ENCODE measurements at regions not wholly inside any gene's neighbourhood (a gene's known extent, or its start where the extent isn't known, plus 50 kb on each side); places are given as distances from the start of the nearest gene placed in this dataset.

DNA sequence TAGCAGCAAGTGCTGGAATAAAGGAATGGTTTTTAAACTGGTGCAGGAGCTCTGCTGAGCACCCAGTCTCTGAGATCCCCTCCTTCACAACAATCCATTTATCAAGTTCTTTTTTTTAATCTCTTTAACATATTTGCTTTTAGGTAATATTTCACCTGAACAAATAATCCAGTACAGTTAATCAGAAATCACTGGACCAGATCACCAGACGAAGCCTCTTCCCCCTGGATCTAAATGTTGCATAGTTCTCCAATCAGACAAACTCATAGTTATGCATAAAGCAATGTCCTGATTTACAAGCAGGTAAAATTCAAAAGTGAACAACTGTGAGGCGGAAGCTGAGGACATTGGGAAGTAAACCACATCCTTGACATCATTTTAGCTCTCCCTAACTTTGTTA, 657.7 kb upstream of the RORB start:
- no peaks in the 10 kb centered on the region for H3K9me3 ChIP-seq (ENCODE audit: insufficient read depth, low read length, severe bottlenecking)
- H3K4me3 ChIP-seq (ENCODE audit: low read depth in 1 of 2, low read length in 2 of 2) = no peak overlapping the region
- H2AFZ ChIP-seq (ENCODE audit: low read depth, low read length) = no peak overlapping the region
- H3K9ac ChIP-seq (ENCODE audit: low read depth, low read length) = no peak overlapping the region
- no peaks in the 10 kb centered on the region for H3K36me3 ChIP-seq (ENCODE audit: insufficient read depth, low read length)
- H3K79me2 ChIP-seq (ENCODE audit: insufficient read depth, low read length) = no peaks in the 10 kb centered on the region
- TF ChIP-seq EZH2 (IDR thresholded peaks at IDR 0.05; ENCODE audit: borderline replicate concordance, low read depth, low read length, severe bottlenecking) (no peak), CTCF (IDR thresholded peaks at IDR 0.05; ENCODE audit: borderline replicate concordance, extremely low read depth, low read length, poor library complexity, severe bottlenecking) (no peak)
- H3K4me1 ChIP-seq (ENCODE audit: insufficient read depth, low read length) = no peaks in the 10 kb centered on the region
- ATAC-seq (ENCODE audit: insufficient read depth, low read depth) = no peak
- no peak overlapping the region for H3K27ac ChIP-seq (ENCODE audit: low read length)
- H3K27me3 ChIP-seq (ENCODE audit: insufficient read depth, low read length, poor library complexity) = no peaks in the 10 kb centered on the region
- no peaks in the 10 kb centered on the region for H4K20me1 ChIP-seq (ENCODE audit: insufficient read depth, low read length)
- no peak for DNase-seq
- H3K4me2 ChIP-seq (ENCODE audit: insufficient read depth, low read length) = no peak overlapping the region

- Histone ChIP-seq H3K4me2 (ENCODE audit: insufficient read depth, low read length) (no peak overlapping the region), H4K20me1 (ENCODE audit: insufficient read depth, low read length) (no peaks in the 10 kb centered on the region), H3K4me3 (ENCODE audit: low read depth in 1 of 2, low read length in 2 of 2) (no peak overlapping the region), H2AFZ (ENCODE audit: low read depth, low read length) (no peak overlapping the region), H3K36me3 (ENCODE audit: insufficient read depth, low read length) (no peaks in the 10 kb centered on the region), H3K9ac (ENCODE audit: low read depth, low read length) (no peak overlapping the region), H3K4me1 (ENCODE audit: insufficient read depth, low read length) (no peaks in the 10 kb centered on the region), H3K79me2 (ENCODE audit: insufficient read depth, low read length) (no peaks in the 10 kb centered on the region), H3K27ac (ENCODE audit: low read length) (no peak overlapping the region), H3K9me3 (ENCODE audit: insufficient read depth, low read length, severe bottlenecking) (no peaks in the 10 kb centered on the region), H3K27me3 (ENCODE audit: insufficient read depth, low read length, poor library complexity) (no peaks in the 10 kb centered on the region)
- DNase-seq (no peak), ATAC-seq (ENCODE audit: insufficient read depth, low read depth) (no peak)
- TF ChIP-seq CTCF (IDR thresholded peaks at IDR 0.05; ENCODE audit: borderline replicate concordance, extremely low read depth, low read length, poor library complexity, severe bottlenecking) (no peak), EZH2 (IDR thresholded peaks at IDR 0.05; ENCODE audit: borderline replicate concordance, low read depth, low read length, severe bottlenecking) (no peak)
Observed at GRCh38 chr9:73841018-73841417, 656.1 kb upstream of the RORB start.

- no peaks in the 10 kb centered on the region for H3K9me3 ChIP-seq (ENCODE audit: insufficient read depth, low read length, severe bottlenecking)
- H3K4me2 ChIP-seq (ENCODE audit: insufficient read depth, low read length) = no peak overlapping the region
- H3K9ac ChIP-seq (ENCODE audit: low read depth, low read length) = no peak overlapping the region
- H3K36me3 ChIP-seq (ENCODE audit: insufficient read depth, low read length) = no peaks in the 10 kb centered on the region
- H4K20me1 ChIP-seq (ENCODE audit: insufficient read depth, low read length) = no peaks in the 10 kb centered on the region
- no peak overlapping the region for H3K27ac ChIP-seq (ENCODE audit: low read length)
- no peak for ATAC-seq (ENCODE audit: insufficient read depth, low read depth)
- TF ChIP-seq EZH2 (IDR thresholded peaks at IDR 0.05; ENCODE audit: borderline replicate concordance, low read depth, low read length, severe bottlenecking) (no peak), CTCF (IDR thresholded peaks at IDR 0.05; ENCODE audit: borderline replicate concordance, extremely low read depth, low read length, poor library complexity, severe bottlenecking) (no peak)
- no peaks in the 10 kb centered on the region for H3K4me1 ChIP-seq (ENCODE audit: insufficient read depth, low read length)
- H2AFZ ChIP-seq (ENCODE audit: low read depth, low read length) = no peak overlapping the region
- H3K4me3 ChIP-seq (ENCODE audit: low read depth in 1 of 2, low read length in 2 of 2) = no peak overlapping the region
- H3K79me2 ChIP-seq (ENCODE audit: insufficient read depth, low read length) = no peaks in the 10 kb centered on the region
- DNase-seq = no peak
- no peaks in the 10 kb centered on the region for H3K27me3 ChIP-seq (ENCODE audit: insufficient read depth, low read length, poor library complexity)
Observed at GRCh38 chr9:73844135-73844534, 653.0 kb upstream of the RORB start.

GRCh38 chr9:73845539-73845938, 651.6 kb upstream of the RORB start:
- no peak for DNase-seq
- Histone ChIP-seq H4K20me1 (ENCODE audit: insufficient read depth, low read length) (no peaks in the 10 kb centered on the region), H3K9ac (ENCODE audit: low read depth, low read length) (no peak overlapping the region), H3K27ac (ENCODE audit: low read length) (no peak overlapping the region), H3K36me3 (ENCODE audit: insufficient read depth, low read length) (no peaks in the 10 kb centered on the region), H3K4me3 (ENCODE audit: low read depth in 1 of 2, low read length in 2 of 2) (no peak overlapping the region), H2AFZ (ENCODE audit: low read depth, low read length) (no peak overlapping the region), H3K27me3 (ENCODE audit: insufficient read depth, low read length, poor library complexity) (no peaks in the 10 kb centered on the region), H3K4me2 (ENCODE audit: insufficient read depth, low read length) (no peak overlapping the region), H3K4me1 (ENCODE audit: insufficient read depth, low read length) (no peaks in the 10 kb centered on the region), H3K79me2 (ENCODE audit: insufficient read depth, low read length) (no peaks in the 10 kb centered on the region), H3K9me3 (ENCODE audit: insufficient read depth, low read length, severe bottlenecking) (peaks cover 2% of the 10 kb centered on the region)
- TF ChIP-seq EZH2 (IDR thresholded peaks at IDR 0.05; ENCODE audit: borderline replicate concordance, low read depth, low read length, severe bottlenecking) (no peak), CTCF (IDR thresholded peaks at IDR 0.05; ENCODE audit: borderline replicate concordance, extremely low read depth, low read length, poor library complexity, severe bottlenecking) (no peak)
- no peak for ATAC-seq (ENCODE audit: insufficient read depth, low read depth)
